UCSD-AML1 (cell line): ENCODE measurements at regions not wholly inside any gene's neighbourhood (a gene's known extent, or its start where the extent isn't known, plus 50 kb on each side); places are given as distances from the start of the nearest gene placed in this dataset.
"Not testable (repeated sequence)": the region's sequence is repeated elsewhere in the genome, so short reads cannot be mapped to it uniquely, and the experiment has no call there.

Source experiments
- DNase-seq: peaks from one replicate; lab custom pipeline; 2025; ENCODE audit not compliant: unreplicated experiment; lab: John Stamatoyannopoulos, UW

GRCh38 chr15:98263787-98264186 is 303.3 kb downstream of the ARRDC4 start:
- DNase-seq: no peak

- no peak for DNase-seq
Measured at GRCh38 chr15:98266295-98266694, 305.8 kb downstream of the ARRDC4 start.

GRCh38 chr15:98268163-98268562 is 307.7 kb downstream of the ARRDC4 start:
- DNase-seq: no peak

GRCh38 chr15:98272625-98273024 is 312.1 kb downstream of the ARRDC4 start:
- no peak for DNase-seq

- no peak for DNase-seq
Measured at GRCh38 chr15:98276018-98276417, 315.5 kb downstream of the ARRDC4 start.

GRCh38 chr15:98277602-98278001 is 317.1 kb downstream of the ARRDC4 start:
- DNase-seq: no peak

GRCh38 chr15:98280284-98280975 is 319.9 kb downstream of the ARRDC4 start:
- no peak for DNase-seq

GRCh38 chr15:98281130-98281529 is 320.6 kb downstream of the ARRDC4 start:
- DNase-seq: no peak

- DNase-seq: no peak
Measured at GRCh38 chr15:98282656-98283332, 322.3 kb downstream of the ARRDC4 start.

- DNase-seq: no peak
Measured at GRCh38 chr15:98286200-98286599, 325.7 kb downstream of the ARRDC4 start.

- DNase-seq: no peak
Measured at GRCh38 chr15:98286831-98287230, 326.3 kb downstream of the ARRDC4 start.

GRCh38 chr15:98288091-98288590 is 327.6 kb downstream of the ARRDC4 start:
- DNase-seq: no peak

GRCh38 chr15:98289747-98290146 is 329.2 kb downstream of the ARRDC4 start:
- DNase-seq: no peak

- peak; percentile 47 for DNase-seq
Measured at GRCh38 chr15:98292442-98293240, 332.1 kb downstream of the ARRDC4 start.

- no peak for DNase-seq
Measured at GRCh38 chr15:98294126-98294525, 333.6 kb downstream of the ARRDC4 start.

GRCh38 chr15:98295101-98295759 is 334.7 kb downstream of the ARRDC4 start:
- not testable (repeated sequence) for DNase-seq

GRCh38 chr15:98296653-98297052 is 336.1 kb downstream of the ARRDC4 start:
- DNase-seq: no peak

GRCh38 chr15:98304371-98304770 is 343.9 kb downstream of the ARRDC4 start:
- DNase-seq: no peak

- no peak for DNase-seq
Measured at GRCh38 chr15:98308117-98308516, 340.2 kb upstream of the IGF1R start.

- DNase-seq: peak; percentile 40
Measured at GRCh38 chr15:98311566-98312188, 336.7 kb upstream of the IGF1R start.

- DNase-seq: no peak
Measured at GRCh38 chr15:98312913-98313312, 335.4 kb upstream of the IGF1R start.
